PC-3 (cell line): ENCODE measurements at regions not wholly inside any gene's neighbourhood (a gene's known extent, or its start where the extent isn't known, plus 50 kb on each side); places are given as distances from the start of the nearest gene placed in this dataset.

Experiments
- CTCF ChIP-seq: fragments of 300-600 bp; sonication (generic); conservative IDR thresholded peaks from 2 replicates; pipeline ENCODE4 v1.5.1; 2017; ENCODE audit warnings: antibody characterized with exemption, low read depth, mild to moderate bottlenecking, low read length
- EZH2phosphoT487 ChIP-seq: fragments of 300-600 bp; sonication (generic); IDR thresholded peaks from 2 replicates; pipeline ENCODE4 v1.6.1; 2018; ENCODE audit warnings: mild to moderate bottlenecking, antibody characterized with exemption, low read length, borderline replicate concordance

- TF ChIP-seq CTCF = no peak
- no peak for TF ChIP-seq EZH2phosphoT487
Observed at GRCh38 chr3:154684440-154684839, 254.4 kb upstream of the GPR149 start.
